Trophoblast cell (in vitro differentiated cells and primary cell): ENCODE measurements at regions not wholly inside any gene's neighbourhood (a gene's known extent, or its start where the extent isn't known, plus 50 kb on each side); places are given as distances from the start of the nearest gene placed in this dataset.
"Not testable (repeated sequence)": the region's sequence is repeated elsewhere in the genome, so short reads cannot be mapped to it uniquely, and the experiment has no call there.

Experiments
- DNase-seq, 2 donors: peaks; one replicate each; pipeline ENCODE4 v3.0.0-alpha.2; 2016
- H2AFZ ChIP-seq: 2 replicates; pipeline ENCODE4 v1.6.1; 2013; ENCODE audit warnings: low read length, moderate library complexity, mild to moderate bottlenecking; ENCODE audit not compliant: insufficient read depth, poor library complexity
- H2AK5ac ChIP-seq: 2 replicates; pipeline ENCODE4 v1.6.1; 2013; ENCODE audit warnings: mild to moderate bottlenecking, low read length
- H2BK120ac ChIP-seq: 2 replicates; pipeline ENCODE4 v1.6.1; 2013; ENCODE audit warnings: low read length, mild to moderate bottlenecking, moderate library complexity; ENCODE audit not compliant: insufficient read depth, poor library complexity
- H2BK12ac ChIP-seq: 2 replicates; pipeline ENCODE4 v1.6.1; 2013; ENCODE audit warnings: mild to moderate bottlenecking, low read length, moderate library complexity
- H2BK5ac ChIP-seq: 2 replicates; pipeline ENCODE4 v1.6.1; 2013; ENCODE audit warnings: low read length, low read depth, moderate library complexity, mild to moderate bottlenecking; ENCODE audit not compliant: poor library complexity
- H3K14ac ChIP-seq: 2 replicates; pipeline ENCODE4 v1.6.1; 2013; ENCODE audit warnings: mild to moderate bottlenecking, low read length
- H3K18ac ChIP-seq: 2 replicates; pipeline ENCODE4 v1.6.1; 2013; ENCODE audit warnings: mild to moderate bottlenecking, low read length
- H3K23ac ChIP-seq: 2 replicates; pipeline ENCODE4 v1.6.1; 2013; ENCODE audit warnings: low read length
- H3K27ac ChIP-seq: 2 replicates; pipeline ENCODE4 v1.5.1; 2013; ENCODE audit warnings: low read depth, mild to moderate bottlenecking, inconsistent platforms, low read length, moderate library complexity
- H3K27me3 ChIP-seq: 2 replicates; pipeline ENCODE4 v1.6.1; 2013; ENCODE audit warnings: inconsistent platforms, mild to moderate bottlenecking, low read length, moderate library complexity; ENCODE audit not compliant: insufficient read depth
- H3K36me3 ChIP-seq, 2 experiments: 1 replicate in 1 of 2; 2 replicates in 1 of 2; pipeline ENCODE4 v1.6.1; 2013; ENCODE audit warnings: low read length in 2 of 2, mild to moderate bottlenecking in 2 of 2, moderate library complexity in 1 of 2; ENCODE audit not compliant: insufficient read depth in 2 of 2, control insufficient read depth in 1 of 2
- H3K4ac ChIP-seq: 2 replicates; pipeline ENCODE4 v1.6.1; 2013; ENCODE audit warnings: low read depth, mild to moderate bottlenecking, low read length, moderate library complexity
- H3K4me1 ChIP-seq, 2 experiments: 1 replicate in 1 of 2; 2 replicates in 1 of 2; pipeline ENCODE4 v1.6.1; 2013; ENCODE audit warnings: low read length in 2 of 2, mild to moderate bottlenecking in 2 of 2, moderate library complexity in 1 of 2; ENCODE audit not compliant: insufficient read depth in 2 of 2, control insufficient read depth in 1 of 2
- H3K4me2 ChIP-seq: 2 replicates; pipeline ENCODE4 v1.6.1; 2013; ENCODE audit warnings: inconsistent platforms, mild to moderate bottlenecking, low read length, moderate library complexity
- H3K4me3 ChIP-seq: 2 replicates; pipeline ENCODE4 v1.5.1; 2013; ENCODE audit warnings: mild to moderate bottlenecking, low read depth, low read length, inconsistent platforms
- H3K79me1 ChIP-seq: one replicate; pipeline ENCODE4 v1.6.1; 2013; ENCODE audit warnings: low read length
- H3K79me2 ChIP-seq: 2 replicates; pipeline ENCODE4 v1.6.1; 2013; ENCODE audit warnings: low read length, mild to moderate bottlenecking; ENCODE audit not compliant: control insufficient read depth, insufficient read depth, poor library complexity
- H3K9ac ChIP-seq: 2 replicates; pipeline ENCODE4 v1.6.1; 2013; ENCODE audit warnings: mild to moderate bottlenecking, low read length
- H3K9me3 ChIP-seq: 2 replicates; pipeline ENCODE4 v1.6.1; 2013; ENCODE audit warnings: low read depth, mild to moderate bottlenecking, control low read depth, inconsistent platforms, low read length; ENCODE audit not compliant: insufficient read depth
- H4K12ac ChIP-seq: 2 replicates; pipeline ENCODE4 v1.6.1; 2013; ENCODE audit warnings: low read depth, mild to moderate bottlenecking, low read length, moderate library complexity
- H4K8ac ChIP-seq: 2 replicates; pipeline ENCODE4 v1.6.1; 2013; ENCODE audit warnings: low read depth, mild to moderate bottlenecking, low read length, moderate library complexity
- H4K91ac ChIP-seq: one replicate; pipeline ENCODE4 v1.6.1; 2013; ENCODE audit warnings: low read depth, mild to moderate bottlenecking, low read length, moderate library complexity
- WGBS: extraction: QIAGEN DNeasy Blood & Tissue Kit; methylation state at CpG from one replicate; pipeline ENCODE4 v1.1.7; 2013; ENCODE audit warnings: missing lambda C conversion rate; ENCODE audit not compliant: insufficient read length, insufficient coverage; ENCODE audit errors: extremely low coverage; 5-methylcytosine and 5-hydroxymethylcytosine counted together

DNA sequence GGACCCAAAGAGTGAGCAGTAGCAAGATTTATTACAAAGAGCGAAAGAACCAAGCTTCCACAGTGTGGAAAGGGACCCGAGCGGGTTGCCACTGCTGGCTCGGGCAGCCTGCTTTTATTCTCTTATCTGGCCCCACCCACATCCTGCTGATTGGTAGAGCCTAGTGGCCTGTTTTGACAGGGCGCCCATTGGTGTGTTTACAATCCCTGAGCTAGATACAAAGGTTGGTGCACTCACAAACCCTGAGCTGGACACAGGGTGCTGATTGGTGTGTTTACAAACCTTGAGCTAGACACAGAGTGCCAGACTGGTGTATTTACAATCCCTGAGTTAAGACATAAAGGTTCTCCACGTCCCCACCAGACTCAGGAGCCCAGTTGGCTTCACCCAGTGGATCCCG, 676.9 kb downstream of the SI start:
- not testable (repeated sequence) for H3K4ac ChIP-seq

DNA sequence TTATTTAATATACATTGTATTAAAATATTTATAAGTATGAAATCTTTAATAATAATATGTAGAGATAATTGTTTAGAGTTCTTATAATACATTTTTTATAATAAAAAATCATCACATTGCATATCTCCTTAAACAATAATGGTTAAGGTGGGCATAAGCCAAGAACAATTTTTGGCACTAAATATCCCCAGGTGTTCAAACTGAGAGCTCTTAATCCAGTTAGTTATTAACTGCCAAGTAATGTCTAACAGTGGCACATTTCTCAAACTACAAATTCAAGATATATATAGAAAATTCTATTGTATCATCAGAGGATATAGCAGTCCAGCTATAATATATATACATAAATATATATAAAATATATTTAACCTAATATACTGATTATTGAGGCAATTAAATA, 680.8 kb downstream of the SI start:
- Histone ChIP-seq H3K79me1 (no peaks in the 10 kb centered on the region), H3K4me2 (no peak overlapping the region), H3K79me2 (no peaks in the 10 kb centered on the region), H2BK120ac (no peak overlapping the region), H4K91ac (no peak overlapping the region), H3K18ac (no peak overlapping the region), H3K4ac (no peak overlapping the region), H2AK5ac (no peak overlapping the region), H3K23ac (no peak overlapping the region), H3K9ac (no peak overlapping the region), H2AFZ (no peak overlapping the region), H3K4me1 (no peaks in the 10 kb centered on the region), H3K9me3 (no peaks in the 10 kb centered on the region), H4K12ac (no peak overlapping the region), H4K8ac (no peak overlapping the region), H2BK12ac (no peak overlapping the region), H3K14ac (no peak overlapping the region), H3K4me3 (no peak overlapping the region), H3K27ac (no peak overlapping the region), H2BK5ac (no peak overlapping the region), H3K27me3 (no peaks in the 10 kb centered on the region), H3K36me3 (no peaks in the 10 kb centered on the region)
- DNase-seq: no peak

More for the DNA sequence above, 676.9 kb downstream of the SI start:
- not testable (repeated sequence) for DNase-seq, H3K79me1 ChIP-seq, H3K9ac ChIP-seq, H2BK5ac ChIP-seq, H2BK120ac ChIP-seq, H3K4me1 ChIP-seq, H4K12ac ChIP-seq, H3K9me3 ChIP-seq, H2BK12ac ChIP-seq, H3K79me2 ChIP-seq, H3K36me3 ChIP-seq, H3K27ac ChIP-seq, H3K4me3 ChIP-seq, H3K18ac ChIP-seq, H3K27me3 ChIP-seq, H3K4me2 ChIP-seq, H4K8ac ChIP-seq, H3K14ac ChIP-seq, H3K23ac ChIP-seq, H2AFZ ChIP-seq, H4K91ac ChIP-seq, H2AK5ac ChIP-seq
- no CpG with 5 or more reads among the region's 7 CpGs for WGBS

DNA sequence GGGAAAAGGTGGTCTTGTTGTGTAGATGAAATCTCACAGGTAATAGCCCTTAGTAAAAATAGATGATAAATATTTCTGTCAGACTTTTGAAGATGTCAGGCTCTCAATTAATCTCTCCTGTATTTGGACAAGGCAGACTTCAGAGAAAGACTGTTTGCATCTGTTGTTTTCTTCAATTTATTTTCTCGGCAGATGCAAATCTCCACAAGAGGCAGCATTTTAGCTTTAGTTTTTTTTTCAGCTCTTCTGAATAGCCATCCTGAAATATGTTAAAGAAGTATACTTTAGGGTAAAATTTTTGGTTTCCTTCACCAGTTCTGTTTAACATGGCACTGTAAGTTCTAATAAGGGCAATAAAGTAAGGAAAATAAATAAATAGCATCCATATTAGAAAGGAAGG, 685.1 kb downstream of the SI start:
- Histone ChIP-seq H3K4me1 (no peaks in the 10 kb centered on the region), H3K23ac (no peak overlapping the region), H3K27ac (no peak overlapping the region), H3K36me3 (no peaks in the 10 kb centered on the region), H3K9ac (no peak overlapping the region), H4K8ac (no peak overlapping the region), H3K79me1 (no peaks in the 10 kb centered on the region), H4K91ac (no peak overlapping the region), H2BK5ac (no peak overlapping the region), H2AK5ac (no peak overlapping the region), H3K79me2 (no peaks in the 10 kb centered on the region), H3K4ac (no peak overlapping the region), H3K4me2 (no peak overlapping the region), H3K14ac (no peak overlapping the region), H2BK12ac (no peak overlapping the region), H4K12ac (no peak overlapping the region), H3K18ac (no peak overlapping the region), H3K9me3 (no peaks in the 10 kb centered on the region), H3K4me3 (no peak overlapping the region), H2BK120ac (no peak overlapping the region), H2AFZ (no peak overlapping the region), H3K27me3 (no peaks in the 10 kb centered on the region)
- WGBS: no CpG with 5 or more reads among the region's 1 CpG
- no peak for DNase-seq

DNA sequence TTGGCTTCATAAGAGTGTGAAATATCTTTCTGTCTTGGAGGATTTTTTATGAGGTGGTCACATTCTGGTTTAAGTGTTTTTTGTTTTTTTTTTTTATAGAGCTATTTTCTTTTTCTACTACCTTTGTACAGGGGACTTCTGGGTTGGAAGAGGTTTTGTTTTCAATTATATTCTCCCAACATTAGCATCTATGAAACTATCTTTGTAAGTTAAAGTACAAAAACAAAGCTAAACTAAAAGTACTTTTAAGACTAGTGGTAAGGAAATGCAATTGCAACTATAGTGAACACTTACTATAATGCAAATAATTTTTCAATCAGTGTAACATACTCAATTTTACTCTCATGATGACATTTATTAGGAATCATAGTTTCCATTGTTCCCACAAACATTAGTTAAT, 688.2 kb downstream of the SI start:
- Histone ChIP-seq H3K27ac (no peak overlapping the region), H3K79me2 (no peaks in the 10 kb centered on the region)

DNA sequence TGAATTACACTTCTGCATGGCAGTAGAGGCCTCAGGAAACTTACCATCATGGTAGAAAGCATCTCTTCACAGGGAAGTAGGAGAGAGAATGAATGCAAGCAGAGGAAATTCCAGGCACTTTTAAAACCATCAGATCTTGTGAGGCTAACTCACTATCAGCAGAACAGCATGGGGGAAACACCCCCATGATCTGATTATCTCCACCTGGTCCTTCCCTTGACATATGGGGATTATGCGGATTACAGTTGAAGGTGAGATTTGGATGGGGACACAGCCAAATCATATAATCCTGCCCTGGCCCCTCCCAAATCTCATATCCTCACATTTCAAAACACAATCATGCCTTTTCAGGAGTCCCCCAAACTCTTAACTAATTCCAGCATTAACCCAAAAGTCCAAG, 691.1 kb downstream of the SI start:
- H3K27ac ChIP-seq: no peak overlapping the region
- no peaks in the 10 kb centered on the region for H3K79me1 ChIP-seq
- H3K4me3 ChIP-seq: no peak overlapping the region
- H2BK12ac ChIP-seq: no peak overlapping the region
- no peak overlapping the region for H3K4ac ChIP-seq
- no peaks in the 10 kb centered on the region for H3K36me3 ChIP-seq
- H3K23ac ChIP-seq: no peak overlapping the region
- no peaks in the 10 kb centered on the region for H3K27me3 ChIP-seq
- WGBS: no CpG with 5 or more reads among the region's 1 CpG
- no peak overlapping the region for H3K4me2 ChIP-seq
- H2AK5ac ChIP-seq: no peak overlapping the region
- no peak overlapping the region for H3K9ac ChIP-seq
- H3K79me2 ChIP-seq: no peaks in the 10 kb centered on the region
- no peak overlapping the region for H2AFZ ChIP-seq
- no peak overlapping the region for H3K14ac ChIP-seq
- H4K91ac ChIP-seq: no peak overlapping the region
- no peak overlapping the region for H2BK5ac ChIP-seq
- DNase-seq: no peak
- no peak overlapping the region for H4K12ac ChIP-seq
- no peak overlapping the region for H2BK120ac ChIP-seq
- H3K18ac ChIP-seq: no peak overlapping the region
- H3K9me3 ChIP-seq: no peaks in the 10 kb centered on the region
- H3K4me1 ChIP-seq: no peaks in the 10 kb centered on the region
- no peak overlapping the region for H4K8ac ChIP-seq

More for the DNA sequence above, 688.2 kb downstream of the SI start:
- no peak overlapping the region for H2BK12ac ChIP-seq
- no peaks in the 10 kb centered on the region for H3K79me1 ChIP-seq
- no peak overlapping the region for H2AFZ ChIP-seq
- no peak overlapping the region for H2AK5ac ChIP-seq
- DNase-seq: no peak
- H3K9ac ChIP-seq: no peak overlapping the region
- H4K12ac ChIP-seq: no peak overlapping the region
- H2BK120ac ChIP-seq: no peak overlapping the region
- H3K27me3 ChIP-seq: no peaks in the 10 kb centered on the region
- H3K4me1 ChIP-seq: no peaks in the 10 kb centered on the region
- no peaks in the 10 kb centered on the region for H3K36me3 ChIP-seq
- H2BK5ac ChIP-seq: no peak overlapping the region
- no peak overlapping the region for H3K4me2 ChIP-seq
- H4K91ac ChIP-seq: no peak overlapping the region
- H3K4ac ChIP-seq: no peak overlapping the region
- H3K14ac ChIP-seq: no peak overlapping the region
- no peak overlapping the region for H3K4me3 ChIP-seq
- no peak overlapping the region for H3K18ac ChIP-seq
- no peaks in the 10 kb centered on the region for H3K9me3 ChIP-seq
- no peak overlapping the region for H4K8ac ChIP-seq
- H3K23ac ChIP-seq: no peak overlapping the region
